ACHN (cell line): ENCODE measurements at regions not wholly inside any gene's neighbourhood (a gene's known extent, or its start where the extent isn't known, plus 50 kb on each side); places are given as distances from the start of the nearest gene placed in this dataset.
"Not testable (repeated sequence)": the region's sequence is repeated elsewhere in the genome, so short reads cannot be mapped to it uniquely, and the experiment has no call there.

Experiments used
- DNase-seq: peaks from one replicate; pipeline ENCODE4 v3.0.0-alpha.2; 2015
- in situ Hi-C: cut with HindIII; loops from 2 replicates; pipeline ENCODE4 v1.10.0; 2017; ENCODE audit warnings: low sequenced_read_pairs, low pct_ligation_motif_present, low pct_unique_long_range_greater_than_20kb

DNA sequence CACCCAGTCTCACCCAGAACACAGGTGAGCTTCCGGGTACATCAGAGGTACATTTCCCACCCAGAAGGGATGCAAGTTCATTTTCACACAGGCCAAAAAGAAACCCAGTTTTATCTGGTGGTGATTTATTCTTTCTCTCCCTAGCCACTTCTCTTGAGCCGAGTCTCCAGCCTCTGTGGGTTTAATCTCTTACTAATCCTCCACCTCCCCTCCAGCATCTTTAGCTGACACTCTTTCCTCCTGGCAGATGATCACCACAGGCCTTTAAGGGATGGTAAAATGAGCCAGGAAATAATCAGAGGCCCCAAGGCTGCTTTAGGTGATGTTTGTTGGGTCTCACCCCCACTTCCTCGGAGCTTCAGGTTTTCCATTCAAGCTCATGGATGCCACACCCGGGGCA, 145.7 kb upstream of the DLX2 start:
- no peak for DNase-seq
- in situ Hi-C loops = no loop called here

GRCh38 chr2:172248785-172249187, 146.1 kb upstream of the DLX2 start:
- in situ Hi-C loops = no loop called here

DNA sequence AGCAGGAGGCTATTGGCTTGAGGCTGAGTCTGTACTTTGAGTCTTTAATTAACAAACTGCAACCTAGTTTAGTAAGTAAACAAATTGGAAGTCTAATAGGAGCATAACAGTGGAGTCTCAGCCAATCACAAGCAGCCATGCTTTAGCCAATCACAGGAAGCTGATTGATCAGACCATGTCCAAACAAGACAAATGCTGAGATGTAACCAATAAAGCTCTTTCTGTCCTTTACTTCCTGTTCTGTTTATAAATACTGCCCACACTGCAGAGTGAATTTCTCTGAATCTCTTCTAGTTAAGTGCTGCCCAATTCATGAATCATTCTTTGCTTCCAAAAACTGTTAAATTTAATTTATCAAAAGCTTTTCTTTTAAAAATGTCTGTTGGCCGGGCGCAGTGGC, 146.6 kb upstream of the DLX2 start:
- in situ Hi-C loops = no loop called here
- DNase-seq = no peak

More at GRCh38 chr2:172248785-172249187, 146.1 kb upstream of the DLX2 start:
- DNase-seq = no peak

DNA sequence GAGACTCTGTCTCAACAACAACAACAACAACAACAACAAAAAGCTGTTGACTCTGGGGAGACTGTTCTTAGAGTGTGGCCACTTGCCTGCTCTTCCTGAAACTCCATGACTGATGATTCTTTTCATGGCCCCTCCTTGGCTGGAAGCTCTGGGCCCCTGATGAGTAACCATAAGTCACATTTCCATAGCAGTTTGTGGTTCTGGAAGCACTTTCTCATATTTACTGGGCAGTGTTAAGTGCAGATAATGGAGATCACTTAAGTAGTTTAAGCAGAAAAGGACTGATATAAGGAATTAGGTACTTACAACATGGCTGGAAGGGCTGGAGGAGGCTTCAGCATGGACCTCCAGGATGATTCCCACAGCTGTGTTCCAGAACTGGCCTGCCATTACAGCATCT, 147.3 kb upstream of the DLX2 start:
- in situ Hi-C loops = no loop called here
- no peak for DNase-seq

- DNase-seq = no peak
Observed at GRCh38 chr2:172251231-172251630, 148.5 kb upstream of the DLX2 start.

DNA sequence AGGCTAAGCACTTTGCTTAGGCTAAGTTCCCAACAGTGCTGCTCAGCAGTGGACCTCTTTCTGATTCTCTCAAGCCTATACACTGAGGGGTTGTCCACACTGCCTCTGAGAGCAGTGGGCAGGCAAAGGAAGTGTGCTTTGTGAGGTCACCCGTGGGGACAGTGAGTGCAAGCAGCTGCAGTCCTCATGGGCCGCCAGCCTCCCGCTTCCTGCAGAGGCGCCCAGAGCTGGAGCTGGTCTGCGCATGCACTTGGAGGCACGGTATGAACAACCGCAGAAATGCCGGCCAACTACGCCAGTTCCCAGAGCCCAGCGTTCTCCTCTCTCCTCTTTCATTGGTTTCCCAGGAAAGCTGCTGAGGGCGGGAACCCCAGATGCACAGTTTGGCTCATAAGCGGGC, 149.5 kb upstream of the DLX2 start:
- in situ Hi-C loops = no loop called here
- DNase-seq = no peak

More at GRCh38 chr2:172251231-172251630, 148.5 kb upstream of the DLX2 start:
- in situ Hi-C loops = no loop called here

DNA sequence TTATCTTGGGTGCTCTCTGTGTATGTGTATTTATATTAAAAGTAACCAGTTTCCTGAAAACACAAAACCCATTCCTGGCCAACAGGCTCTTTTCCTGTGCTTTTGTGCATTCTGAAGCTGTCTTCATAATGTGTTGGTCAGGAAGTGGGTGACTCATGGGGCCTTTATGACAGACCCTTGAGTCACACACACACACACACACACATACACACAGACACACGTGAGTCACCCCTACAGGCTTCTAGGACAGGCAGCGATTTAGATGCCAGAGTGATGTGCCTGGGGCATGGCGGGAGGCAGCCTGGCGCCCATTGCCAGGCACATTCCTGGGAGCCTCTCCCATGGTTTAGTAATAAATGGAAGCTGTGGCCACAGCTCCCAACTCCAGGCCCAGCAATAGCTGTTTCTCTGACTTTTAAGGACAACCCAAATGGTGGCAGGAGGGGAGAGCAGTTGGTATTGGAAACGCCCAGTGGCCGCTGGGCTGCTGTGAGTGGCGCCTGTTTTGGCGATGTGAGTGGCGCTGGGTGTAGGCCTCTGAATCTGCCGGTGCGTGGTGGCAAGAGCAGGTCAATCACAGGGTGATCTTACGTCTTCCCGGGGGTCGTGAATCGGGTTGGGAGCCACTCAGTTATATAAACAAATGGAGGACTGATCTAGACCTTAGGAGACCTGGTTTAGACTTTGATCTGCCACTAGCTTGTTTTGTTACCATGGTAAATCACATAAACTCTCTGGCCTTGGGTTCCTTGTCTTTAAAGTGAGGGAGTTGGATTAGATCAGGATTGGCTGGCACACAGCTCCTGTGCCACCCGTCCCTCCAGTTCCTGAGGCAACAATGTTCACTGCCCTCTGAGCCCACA, 150.7 kb upstream of the DLX2 start:
- in situ Hi-C loops = no loop called here
- peak; percentile 98 for DNase-seq

DNA sequence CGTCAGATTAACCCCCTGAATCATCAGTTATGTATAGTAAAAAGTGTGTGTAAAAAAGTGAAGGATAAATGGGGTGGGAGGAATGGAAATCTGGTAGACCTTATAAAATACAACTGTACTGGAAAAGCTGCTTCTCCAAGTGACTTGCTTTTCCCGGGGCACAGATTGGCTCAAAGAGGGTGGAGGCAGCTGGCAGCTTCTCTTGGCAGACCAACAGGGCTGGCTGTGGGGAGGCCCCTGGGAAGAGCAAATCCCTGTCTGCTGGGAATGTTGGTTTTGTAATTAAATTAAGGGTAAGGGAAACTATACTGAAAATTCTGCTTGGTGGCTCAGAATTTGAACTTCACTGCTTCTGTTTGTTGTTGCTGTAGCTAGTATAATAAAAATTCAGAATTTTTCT, 154.2 kb upstream of the DLX2 start:
- no peak for DNase-seq
- in situ Hi-C loops = no loop called here

GRCh38 chr2:172259827-172260226, 157.1 kb upstream of the DLX2 start:
- DNase-seq = no peak
- in situ Hi-C loops = no loop called here

GRCh38 chr2:172260336-172260735, 157.6 kb upstream of the DLX2 start:
- in situ Hi-C loops = no loop called here

DNA sequence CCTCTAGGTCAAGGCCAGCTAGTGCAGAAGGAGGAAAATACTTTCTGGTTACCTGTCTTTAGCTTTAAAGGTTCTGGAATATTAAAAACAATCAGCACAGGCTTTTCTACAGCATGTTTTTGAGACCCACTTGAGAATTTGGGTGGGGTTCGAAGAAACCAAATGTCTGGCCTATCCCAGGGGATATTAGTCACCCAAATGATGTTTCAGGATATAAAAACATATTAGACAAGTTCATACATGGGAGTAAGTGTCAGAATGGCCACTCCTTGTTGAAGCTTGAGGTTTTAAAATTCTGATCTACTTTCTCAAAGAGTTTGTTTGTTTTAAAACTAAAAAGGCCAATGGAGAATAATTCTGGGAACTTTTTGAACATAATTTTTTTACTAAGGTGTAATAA, 158.6 kb upstream of the DLX2 start:
- in situ Hi-C loops = no loop called here
- no peak for DNase-seq

More at GRCh38 chr2:172260336-172260735, 157.6 kb upstream of the DLX2 start:
- DNase-seq = no peak

- in situ Hi-C loops = no loop called here
- no peak for DNase-seq
Observed at GRCh38 chr2:172262486-172262885, 159.8 kb upstream of the DLX2 start.

DNA sequence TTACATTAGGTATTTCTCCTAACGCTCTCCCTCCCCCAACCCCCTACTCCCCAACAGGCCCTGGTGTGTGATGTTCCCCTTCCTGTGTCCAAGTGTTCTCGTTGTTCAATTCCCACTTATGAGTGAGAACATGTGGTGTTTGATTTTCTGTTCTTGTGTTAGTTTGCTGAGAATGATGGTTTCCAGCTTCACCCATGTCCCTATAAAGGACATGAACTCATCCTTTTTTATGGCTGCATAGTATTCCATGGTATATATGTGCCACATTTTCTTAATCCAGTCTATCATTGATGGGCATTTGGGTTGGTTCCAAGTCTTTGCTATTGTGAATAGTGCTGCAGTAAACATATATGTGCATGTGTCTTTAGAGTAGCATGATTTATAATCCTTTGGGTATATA, 162.1 kb upstream of the DLX2 start:
- in situ Hi-C loops, DNase-seq: not testable (repeated sequence)

- in situ Hi-C loops, DNase-seq: not testable (repeated sequence)
Observed at GRCh38 chr2:172269507-172270244, 157.7 kb upstream of the ITGA6 start.

GRCh38 chr2:172270278-172271079, 156.9 kb upstream of the ITGA6 start:
- in situ Hi-C loops = no loop called here
- no peak for DNase-seq

DNA sequence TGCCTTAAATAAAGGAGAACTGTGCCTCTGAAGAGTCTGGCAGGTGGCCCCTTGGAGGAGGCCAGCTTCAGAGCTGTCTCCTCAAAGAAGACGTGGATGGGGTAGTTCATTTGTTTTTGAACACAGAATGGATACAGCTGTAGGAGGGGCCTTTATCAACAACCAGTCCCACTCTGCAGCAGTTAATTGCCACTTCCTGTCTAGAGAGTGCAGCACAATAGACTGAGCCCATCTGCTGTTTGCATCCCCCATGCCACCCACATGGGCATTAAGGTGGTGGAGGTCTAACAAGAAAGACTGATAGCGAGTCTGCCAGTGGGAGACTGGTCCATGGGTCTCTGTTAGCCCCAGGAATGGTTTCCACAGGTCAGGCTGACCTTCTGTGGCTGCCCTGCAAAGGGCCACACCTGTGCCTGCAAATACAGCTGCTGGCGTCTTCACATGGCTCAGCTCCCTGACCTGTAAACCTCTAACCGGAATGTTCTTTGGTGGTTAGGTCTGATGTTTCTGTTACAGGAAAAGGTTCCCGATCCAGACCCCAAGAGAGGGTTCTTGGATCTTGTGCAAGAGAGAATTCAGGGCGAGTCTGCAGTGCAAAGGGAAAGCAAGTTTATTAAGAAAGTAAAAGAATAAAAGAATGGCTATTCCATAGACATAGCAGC, 153.3 kb upstream of the ITGA6 start:
- in situ Hi-C loops = no loop called here
- DNase-seq = no peak

DNA sequence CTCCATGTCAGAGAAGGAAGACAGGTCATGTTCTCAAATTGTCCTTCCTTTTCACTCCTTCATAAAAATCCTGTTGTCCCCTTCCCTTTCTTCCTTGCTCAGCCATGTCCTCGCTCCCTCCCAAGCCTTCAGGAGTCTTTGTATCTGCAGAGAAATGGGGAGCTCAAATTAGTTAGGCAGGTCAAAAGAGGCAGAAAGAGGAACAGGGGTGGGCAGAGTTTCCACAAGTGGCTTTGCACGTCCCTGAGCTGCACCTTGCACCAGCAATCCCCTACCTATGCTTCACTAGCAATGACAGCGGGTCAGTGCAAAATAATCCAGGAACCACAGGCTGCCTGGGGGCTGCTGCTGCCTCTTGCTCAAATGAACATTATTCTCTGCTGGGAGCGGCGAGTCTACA, 152.1 kb upstream of the ITGA6 start:
- in situ Hi-C loops = no loop called here
- DNase-seq = no peak

DNA sequence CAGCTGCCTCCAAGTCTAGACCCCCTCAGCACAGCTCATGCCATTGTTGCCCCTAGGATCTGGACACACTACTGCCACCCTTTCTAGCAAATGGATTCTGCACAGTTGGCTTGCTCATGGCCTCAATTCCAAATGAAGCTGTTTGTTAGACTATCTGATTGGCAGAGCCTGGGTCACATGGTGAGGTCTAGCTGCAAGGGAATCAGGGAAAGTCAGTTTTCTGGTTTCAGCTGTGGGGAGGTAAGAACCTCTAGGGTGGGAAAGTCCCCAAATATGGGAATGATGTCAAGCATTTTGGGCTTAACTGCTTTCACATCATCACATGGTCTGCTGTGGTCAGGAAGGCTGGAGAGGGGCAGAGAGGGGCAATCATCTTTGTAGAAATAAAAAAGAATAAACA, 150.4 kb upstream of the ITGA6 start:
- no peak for DNase-seq
- in situ Hi-C loops = no loop called here

GRCh38 chr2:172278667-172279066, 148.7 kb upstream of the ITGA6 start:
- DNase-seq = no peak
- in situ Hi-C loops = no loop called here
